ENCODE measurements at regions not wholly inside any gene's neighbourhood (a gene's known extent, or its start where the extent isn't known, plus 50 kb on each side); places are given as distances from the start of the nearest gene placed in this dataset.

GRCh38 chr3:126269354-126269753, 87.9 kb downstream of the KLF15 start:
- Histone ChIP-seq H3K36me3 (no peaks in the 10 kb centered on the region), H3K27me3 (peaks cover 14% of the 10 kb centered on the region), H3K9ac (ENCODE audit: low read depth in 2 of 2, low read length in 2 of 2) (no peak overlapping the region), H3K4me3 (no peak overlapping the region), H3K27ac (no peak overlapping the region), H3K9me3 (no peaks in the 10 kb centered on the region), H3K4me1 (no peaks in the 10 kb centered on the region)
- no peak for TF ChIP-seq CTCF (IDR thresholded peaks at IDR 0.05)
- intact Hi-C loops (cut with DNase I) = no loop called here
- no peak for DNase-seq

- no peak for DNase-seq
- Histone ChIP-seq H3K27me3 (peaks cover 14% of the 10 kb centered on the region), H3K4me3 (no peak overlapping the region), H3K9ac (ENCODE audit: low read depth in 2 of 2, low read length in 2 of 2) (no peak overlapping the region), H3K9me3 (no peaks in the 10 kb centered on the region), H3K4me1 (no peaks in the 10 kb centered on the region), H3K36me3 (no peaks in the 10 kb centered on the region), H3K27ac (no peak overlapping the region)
- TF ChIP-seq CTCF (IDR thresholded peaks at IDR 0.05) = no peak
- intact Hi-C loops (cut with DNase I) = no loop called here
Measured at GRCh38 chr3:126268866-126269265, 88.3 kb downstream of the KLF15 start.

- H3K36me3 ChIP-seq = no peaks in the 10 kb centered on the region
- H3K27me3 ChIP-seq = peaks cover 14% of the 10 kb centered on the region
- H3K4me1 ChIP-seq = no peaks in the 10 kb centered on the region
- H3K4me3 ChIP-seq = peak overlapping the region; percentile 6
- DNase-seq = no peak
- intact Hi-C loops (cut with DNase I) = no loop called here
- no peak overlapping the region for H3K27ac ChIP-seq
- H3K9me3 ChIP-seq = no peaks in the 10 kb centered on the region
- no peak for TF ChIP-seq CTCF (IDR thresholded peaks at IDR 0.05)
- H3K9ac ChIP-seq (ENCODE audit: low read depth in 2 of 2, low read length in 2 of 2) = peak overlapping the region in 1 of 2 donors; percentile 24
Measured at GRCh38 chr3:126267976-126268615, 87.7 kb upstream of the ALDH1L1 start.

- Histone ChIP-seq H3K9ac (ENCODE audit: low read depth in 2 of 2, low read length in 2 of 2) (peak overlapping the region in 1 of 2 donors; percentile 24), H3K4me1 (no peaks in the 10 kb centered on the region), H3K27ac (no peak overlapping the region), H3K9me3 (no peaks in the 10 kb centered on the region), H3K27me3 (peaks cover 14% of the 10 kb centered on the region), H3K4me3 (peak overlapping the region; percentile 6), H3K36me3 (no peaks in the 10 kb centered on the region)
- no peak for TF ChIP-seq CTCF (IDR thresholded peaks at IDR 0.05)
- peak; percentile 25 for DNase-seq
- intact Hi-C loops (cut with DNase I) = no loop called here
Measured at GRCh38 chr3:126267169-126267975, 87.0 kb upstream of the ALDH1L1 start.

- no peak for TF ChIP-seq CTCF (IDR thresholded peaks at IDR 0.05)
- Histone ChIP-seq H3K36me3 (no peaks in the 10 kb centered on the region), H3K27me3 (peaks cover 14% of the 10 kb centered on the region), H3K9ac (ENCODE audit: low read depth in 2 of 2, low read length in 2 of 2) (peak overlapping the region in 1 of 2 donors; percentile 2), H3K4me1 (no peaks in the 10 kb centered on the region), H3K9me3 (no peaks in the 10 kb centered on the region), H3K4me3 (no peak overlapping the region), H3K27ac (no peak overlapping the region)
- intact Hi-C loops (cut with DNase I) = no loop called here
- DNase-seq = no peak
Measured at GRCh38 chr3:126266850-126267168, 86.4 kb upstream of the ALDH1L1 start.
